ENCODE measurements at regions not wholly inside any gene's neighbourhood (a gene's known extent, or its start where the extent isn't known, plus 50 kb on each side); places are given as distances from the start of the nearest gene placed in this dataset.

DNA sequence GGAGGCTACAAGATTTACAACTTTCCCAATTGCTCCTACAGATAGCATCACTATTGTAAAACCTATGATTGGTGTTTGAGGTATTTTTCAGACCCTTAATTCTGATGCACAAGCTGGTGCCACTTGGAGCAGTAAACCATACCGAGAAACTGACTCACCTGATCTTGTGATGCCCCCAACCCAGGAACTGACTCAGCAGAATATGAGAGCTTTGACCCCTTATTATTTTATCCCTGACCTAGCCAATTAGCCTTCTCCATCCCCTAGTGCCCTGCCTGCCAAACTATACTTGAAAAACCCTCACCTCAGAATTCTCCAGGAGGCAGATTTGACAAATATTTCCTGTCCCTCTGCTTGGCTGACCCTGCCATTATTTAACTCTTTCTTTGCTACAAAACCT, 585.9 kb upstream of the GHITM start:
- TF ChIP-seq, protein P1, sequence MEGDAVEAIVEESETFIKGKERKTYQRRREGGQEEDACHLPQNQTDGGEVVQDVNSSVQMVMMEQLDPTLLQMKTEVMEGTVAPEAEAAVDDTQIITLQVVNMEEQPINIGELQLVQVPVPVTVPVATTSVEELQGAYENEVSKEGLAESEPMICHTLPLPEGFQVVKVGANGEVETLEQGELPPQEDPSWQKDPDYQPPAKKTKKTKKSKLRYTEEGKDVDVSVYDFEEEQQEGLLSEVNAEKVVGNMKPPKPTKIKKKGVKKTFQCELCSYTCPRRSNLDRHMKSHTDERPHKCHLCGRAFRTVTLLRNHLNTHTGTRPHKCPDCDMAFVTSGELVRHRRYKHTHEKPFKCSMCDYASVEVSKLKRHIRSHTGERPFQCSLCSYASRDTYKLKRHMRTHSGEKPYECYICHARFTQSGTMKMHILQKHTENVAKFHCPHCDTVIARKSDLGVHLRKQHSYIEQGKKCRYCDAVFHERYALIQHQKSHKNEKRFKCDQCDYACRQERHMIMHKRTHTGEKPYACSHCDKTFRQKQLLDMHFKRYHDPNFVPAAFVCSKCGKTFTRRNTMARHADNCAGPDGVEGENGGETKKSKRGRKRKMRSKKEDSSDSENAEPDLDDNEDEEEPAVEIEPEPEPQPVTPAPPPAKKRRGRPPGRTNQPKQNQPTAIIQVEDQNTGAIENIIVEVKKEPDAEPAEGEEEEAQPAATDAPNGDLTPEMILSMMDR (conservative IDR thresholded peaks at IDR 0.05; ENCODE audit: low read depth) = no peak
- H3K27ac ChIP-seq = no peak overlapping the region
- no peak for DNase-seq (ENCODE audit: low spot score)
- ChIA-PET CTCF (no interaction called here), POLR2A (ENCODE audit: low non-redundant PET) (no interaction called here)

GRCh38 chr10:83555264-83555663, 584.0 kb upstream of the GHITM start:
- H3K27ac ChIP-seq = no peak overlapping the region
- TF ChIP-seq, protein P1 (conservative IDR thresholded peaks at IDR 0.05; ENCODE audit: low read depth) = no peak
- ChIA-PET CTCF (no interaction called here), POLR2A (ENCODE audit: low non-redundant PET) (no interaction called here)
- no peak for DNase-seq (ENCODE audit: low spot score)

GRCh38 chr10:83562381-83562780, 576.9 kb upstream of the GHITM start:
- ChIA-PET POLR2A (ENCODE audit: low non-redundant PET) (no interaction called here), CTCF (interaction anchor here (0.6 to 0.7 kb wide), 3 partner anchors 48 to 1767 kb away, joined by 3 to 4 read pairs (median 3); no protein-coding TSS in a partner anchor)
- no peak overlapping the region for H3K27ac ChIP-seq
- TF ChIP-seq, protein P1 (conservative IDR thresholded peaks at IDR 0.05; ENCODE audit: low read depth) = no peak
- DNase-seq (ENCODE audit: low spot score) = no peak

- no peak overlapping the region for H3K27ac ChIP-seq
- TF ChIP-seq, protein P1 (conservative IDR thresholded peaks at IDR 0.05; ENCODE audit: low read depth) = no peak
- ChIA-PET CTCF (no interaction called here), POLR2A (ENCODE audit: low non-redundant PET) (no interaction called here)
- no peak for DNase-seq (ENCODE audit: low spot score)
Measured at GRCh38 chr10:83564889-83565588, 574.3 kb upstream of the GHITM start.

DNA sequence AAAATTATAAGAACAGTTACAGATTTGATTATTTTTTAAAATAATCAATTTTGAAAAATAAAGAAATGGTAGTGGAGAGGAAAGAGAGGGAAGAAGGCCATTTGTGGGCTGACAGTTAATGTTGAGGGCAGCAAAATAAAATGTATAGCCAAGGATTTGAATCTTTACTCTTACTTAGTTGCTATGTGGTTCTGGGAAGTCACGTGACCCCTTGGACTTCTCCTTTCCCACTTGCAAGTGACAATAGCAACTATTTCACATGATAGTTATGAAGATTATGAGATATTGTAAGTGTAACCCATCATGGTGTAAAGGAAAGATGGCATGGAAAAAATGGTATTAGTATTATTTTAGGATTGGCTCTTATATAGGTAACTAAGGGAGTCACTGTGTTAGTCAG, 567.3 kb upstream of the GHITM start:
- ChIA-PET POLR2A (ENCODE audit: low non-redundant PET) (no interaction called here), CTCF (no interaction called here)
- DNase-seq (ENCODE audit: low spot score) = no peak
- TF ChIP-seq, protein P1 (conservative IDR thresholded peaks at IDR 0.05; ENCODE audit: low read depth) = no peak
- H3K27ac ChIP-seq = no peak overlapping the region

DNA sequence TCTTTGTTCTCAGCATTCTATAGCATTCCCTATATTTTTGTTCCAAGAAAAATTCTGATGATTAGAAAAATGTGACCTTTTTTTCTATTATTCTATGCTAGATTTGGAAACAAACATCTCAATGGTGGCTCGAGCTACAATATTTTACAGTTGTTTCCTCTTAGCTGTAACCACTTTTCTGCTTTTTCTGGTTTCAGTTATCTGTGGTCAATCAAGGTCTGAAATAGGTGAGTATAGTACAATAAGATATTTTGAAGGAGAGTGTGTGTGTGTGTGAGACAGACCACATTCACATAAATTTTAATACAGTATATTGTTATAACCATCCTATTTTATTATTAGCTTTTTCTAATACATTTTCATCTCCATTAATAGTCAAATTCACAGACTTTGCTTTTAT, 564.5 kb upstream of the GHITM start:
- CTCF ChIA-PET = interaction anchor here (0.5 kb wide), 1 partner anchor 29 kb away, joined by 3 read pairs; no protein-coding TSS in a partner anchor
- POLR2A ChIA-PET (ENCODE audit: low non-redundant PET) = no interaction called here
- TF ChIP-seq, protein P1 (conservative IDR thresholded peaks at IDR 0.05; ENCODE audit: low read depth) = no peak
- no peak for DNase-seq (ENCODE audit: low spot score)
- H3K27ac ChIP-seq = no peak overlapping the region

Measured in RWPE1 (cell line).